ENCODE measurements at regions not wholly inside any gene's neighbourhood (a gene's known extent, or its start where the extent isn't known, plus 50 kb on each side); places are given as distances from the start of the nearest gene placed in this dataset.

DNA sequence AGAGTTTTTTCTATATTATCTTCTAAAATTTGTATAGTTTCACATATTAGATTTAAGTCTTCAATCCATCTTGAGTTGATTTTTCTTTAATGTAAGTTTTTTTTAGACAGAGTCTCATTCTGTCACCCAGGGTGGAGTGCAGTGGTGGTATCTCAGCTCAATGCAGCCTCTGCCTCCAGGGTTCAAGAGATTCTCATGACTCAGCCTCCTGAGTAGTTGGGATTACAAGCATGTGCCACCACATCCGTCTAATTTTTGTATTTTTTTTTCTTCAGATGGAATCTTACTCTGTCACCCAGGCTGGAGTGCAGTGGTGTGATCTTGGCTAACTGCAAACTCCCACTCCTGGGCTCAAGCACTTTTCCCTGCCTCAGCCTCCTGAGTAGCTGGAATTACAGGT lies 143.4 kb upstream of the ZNF92 start:
- TF ChIP-seq SRF (IDR thresholded peaks at IDR 0.05; ENCODE audit: low read depth, low read length): no peak
- TF ChIP-seq, protein P1, sequence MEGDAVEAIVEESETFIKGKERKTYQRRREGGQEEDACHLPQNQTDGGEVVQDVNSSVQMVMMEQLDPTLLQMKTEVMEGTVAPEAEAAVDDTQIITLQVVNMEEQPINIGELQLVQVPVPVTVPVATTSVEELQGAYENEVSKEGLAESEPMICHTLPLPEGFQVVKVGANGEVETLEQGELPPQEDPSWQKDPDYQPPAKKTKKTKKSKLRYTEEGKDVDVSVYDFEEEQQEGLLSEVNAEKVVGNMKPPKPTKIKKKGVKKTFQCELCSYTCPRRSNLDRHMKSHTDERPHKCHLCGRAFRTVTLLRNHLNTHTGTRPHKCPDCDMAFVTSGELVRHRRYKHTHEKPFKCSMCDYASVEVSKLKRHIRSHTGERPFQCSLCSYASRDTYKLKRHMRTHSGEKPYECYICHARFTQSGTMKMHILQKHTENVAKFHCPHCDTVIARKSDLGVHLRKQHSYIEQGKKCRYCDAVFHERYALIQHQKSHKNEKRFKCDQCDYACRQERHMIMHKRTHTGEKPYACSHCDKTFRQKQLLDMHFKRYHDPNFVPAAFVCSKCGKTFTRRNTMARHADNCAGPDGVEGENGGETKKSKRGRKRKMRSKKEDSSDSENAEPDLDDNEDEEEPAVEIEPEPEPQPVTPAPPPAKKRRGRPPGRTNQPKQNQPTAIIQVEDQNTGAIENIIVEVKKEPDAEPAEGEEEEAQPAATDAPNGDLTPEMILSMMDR (IDR thresholded peaks at IDR 0.05; ENCODE audit: control extremely low read depth in 1 of 3, insufficient read depth in 1 of 3, low read depth in 1 of 3, low read length in 3 of 3): no peak
